ENCODE measurements at regions not wholly inside any gene's neighbourhood (a gene's known extent, or its start where the extent isn't known, plus 50 kb on each side); places are given as distances from the start of the nearest gene placed in this dataset.

DNA sequence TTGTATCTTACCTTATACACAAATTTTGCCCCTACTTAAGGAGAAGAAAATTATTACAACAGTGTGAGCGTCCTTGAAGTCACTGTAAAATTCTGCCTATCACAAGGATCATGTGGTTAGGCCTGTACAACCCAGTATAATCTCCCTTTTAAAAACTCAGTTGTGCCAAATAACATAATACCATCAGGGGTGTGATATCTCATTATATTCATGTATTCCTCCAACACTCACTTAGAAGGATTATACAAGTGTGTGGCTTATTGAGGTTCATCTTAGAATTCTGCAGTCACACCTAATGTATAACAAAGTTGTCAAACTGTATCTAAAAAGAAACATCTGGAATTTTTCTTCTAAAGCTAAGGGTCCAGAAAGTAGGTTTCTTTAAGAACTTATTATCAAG, 998.8 kb upstream of the LRRTM1 start:
- 68 to 81% methylated on average over 1 of the region's 1 CpG for WGBS, 2 donors
- H3K27ac ChIP-seq: no peak overlapping the region
- H3K9me3 ChIP-seq: no peaks in the 10 kb centered on the region
- TF ChIP-seq POLR2A (IDR thresholded peaks at IDR 0.05) (no peak), POLR2AphosphoS5 (IDR thresholded peaks at IDR 0.05) (no peak), EP300 (IDR thresholded peaks at IDR 0.05) (no peak), CTCF (IDR thresholded peaks at IDR 0.05) (no peak)
- ATAC-seq (ENCODE audit: low FRiP score in 2 of 2) (no peak), DNase-seq (no peak)
- no peaks in the 10 kb centered on the region for H3K4me1 ChIP-seq
- H3K27me3 ChIP-seq: no peaks in the 10 kb centered on the region
- no peak overlapping the region for H3K4me3 ChIP-seq
- no peaks in the 10 kb centered on the region for H3K36me3 ChIP-seq

DNA sequence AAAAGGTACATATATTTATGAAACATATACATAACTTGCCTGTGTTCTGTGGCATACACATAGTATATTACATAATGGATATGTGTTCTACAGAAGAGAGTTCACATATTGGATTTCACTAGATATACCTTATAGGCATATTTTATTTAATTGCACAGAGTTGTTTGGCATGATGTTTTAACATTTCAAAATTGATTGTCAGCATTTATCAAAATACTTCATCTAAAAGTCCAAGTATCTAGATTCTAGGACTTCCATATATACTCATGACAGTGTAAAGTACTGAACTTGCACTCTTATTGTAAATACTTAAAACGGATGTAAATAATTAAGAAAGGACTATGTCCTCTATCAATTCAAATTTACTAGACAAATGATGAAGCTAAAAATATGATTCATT, 995.3 kb upstream of the LRRTM1 start:
- Histone ChIP-seq H3K27ac (no peak overlapping the region), H3K9me3 (no peaks in the 10 kb centered on the region), H3K4me3 (no peak overlapping the region), H3K4me1 (no peaks in the 10 kb centered on the region), H3K27me3 (no peaks in the 10 kb centered on the region), H3K36me3 (no peaks in the 10 kb centered on the region)
- ATAC-seq (ENCODE audit: low FRiP score in 2 of 2) (no peak), DNase-seq (no peak)
- TF ChIP-seq CTCF (IDR thresholded peaks at IDR 0.05): no peak
- TF ChIP-seq EP300 (IDR thresholded peaks at IDR 0.05): no peak
- no peak for TF ChIP-seq POLR2A (IDR thresholded peaks at IDR 0.05)
- TF ChIP-seq POLR2AphosphoS5 (IDR thresholded peaks at IDR 0.05): no peak
- 70 to 89% methylated on average over 1 of the region's 1 CpG for WGBS, 2 donors

DNA sequence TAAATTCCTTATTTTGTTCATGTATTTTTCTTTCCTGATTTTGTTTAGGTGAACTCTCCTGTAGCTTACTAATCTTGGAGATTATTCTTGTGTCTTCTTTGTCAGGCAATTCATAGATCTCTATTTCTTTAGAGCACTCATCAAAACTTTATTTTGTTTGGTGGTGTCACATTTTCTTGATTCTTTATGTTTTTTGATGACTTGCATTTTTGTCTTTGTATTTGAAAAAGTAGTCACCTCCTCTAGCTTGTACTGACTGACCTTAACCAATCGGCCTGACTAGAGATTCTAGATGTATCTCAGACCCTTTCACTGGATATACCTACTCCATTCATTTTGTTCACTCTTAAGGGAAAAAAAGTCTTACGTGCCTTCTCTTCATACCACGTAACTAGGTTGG, 986.3 kb upstream of the LRRTM1 start:
- Histone ChIP-seq H3K9me3 (peaks cover 0 to 15% (median 0%) of the 10 kb centered on the region in 4 donors), H3K27ac (no peak overlapping the region), H3K4me3 (no peak overlapping the region), H3K4me1 (no peaks in the 10 kb centered on the region), H3K36me3 (no peaks in the 10 kb centered on the region), H3K27me3 (no peaks in the 10 kb centered on the region)
- 89 to 95% methylated on average over 3 of the region's 3 CpGs for WGBS, 2 donors
- no peak for TF ChIP-seq POLR2A (IDR thresholded peaks at IDR 0.05)
- TF ChIP-seq EP300 (IDR thresholded peaks at IDR 0.05): no peak
- no peak for TF ChIP-seq CTCF (IDR thresholded peaks at IDR 0.05)
- no peak for TF ChIP-seq POLR2AphosphoS5 (IDR thresholded peaks at IDR 0.05)
- no peak for ATAC-seq (ENCODE audit: low FRiP score in 2 of 2)
- no peak for DNase-seq

- Histone ChIP-seq H3K27ac (no peak overlapping the region), H3K9me3 (peaks cover 0 to 3% (median 0%) of the 10 kb centered on the region in 4 donors), H3K4me1 (no peaks in the 10 kb centered on the region), H3K36me3 (no peaks in the 10 kb centered on the region), H3K4me3 (no peak overlapping the region), H3K27me3 (no peaks in the 10 kb centered on the region)
- TF ChIP-seq POLR2A (IDR thresholded peaks at IDR 0.05) (no peak), POLR2AphosphoS5 (IDR thresholded peaks at IDR 0.05) (no peak), CTCF (IDR thresholded peaks at IDR 0.05) (no peak), EP300 (IDR thresholded peaks at IDR 0.05) (no peak)
- ATAC-seq (ENCODE audit: low FRiP score in 2 of 2): no peak
- 65 to 70% methylated on average over 2 of the region's 2 CpGs for WGBS, 2 donors
- no peak for DNase-seq
These were observed 978.5 kb upstream of the LRRTM1 start for GRCh38 chr2:81283081-81283480.

- Histone ChIP-seq H3K27me3 (no peaks in the 10 kb centered on the region), H3K9me3 (peaks cover 0 to 3% (median 0%) of the 10 kb centered on the region in 4 donors), H3K36me3 (no peaks in the 10 kb centered on the region), H3K4me1 (no peaks in the 10 kb centered on the region), H3K4me3 (no peak overlapping the region), H3K27ac (no peak overlapping the region)
- WGBS, 2 donors: 73 to 87% methylated on average over 2 of the region's 2 CpGs
- DNase-seq (no peak), ATAC-seq (ENCODE audit: low FRiP score in 2 of 2) (no peak)
- TF ChIP-seq POLR2AphosphoS5 (IDR thresholded peaks at IDR 0.05) (no peak), CTCF (IDR thresholded peaks at IDR 0.05) (no peak), EP300 (IDR thresholded peaks at IDR 0.05) (no peak), POLR2A (IDR thresholded peaks at IDR 0.05) (no peak)
These were observed 977.7 kb upstream of the LRRTM1 start for GRCh38 chr2:81282151-81282769.

Measured in upper lobe of left lung (tissue), 6 donors.